AG04449 (cell line): ENCODE measurements at regions not wholly inside any gene's neighbourhood (a gene's known extent, or its start where the extent isn't known, plus 50 kb on each side); places are given as distances from the start of the nearest gene placed in this dataset.

Experiments
- CTCF ChIA-PET: fragments of 350-600 bp; formaldehyde crosslinking; extraction: SDS; loops from one replicate; lab custom pipeline; 2021; ENCODE audit warnings: antibody characterized with exemption; lab: Yijun Ruan, JAX
- POLR2A ChIA-PET: fragments of 400-600, 350-600 bp; formaldehyde crosslinking; extraction: SDS; loops from one replicate; lab custom pipeline; 2020; ENCODE audit warnings: antibody characterized with exemption, inconsistent platforms; lab: Yijun Ruan, JAX
- DNase-seq: peaks from one replicate; pipeline ENCODE4 v3.0.0-alpha.2; 2010; ENCODE audit warnings: low read depth, low spot score
- H3K4me3 ChIP-seq: 2 replicates; pipeline ENCODE4 v1.5.1; 2011; ENCODE audit warnings: low read depth, mild to moderate bottlenecking, control low read depth, low read length
- CTCF ChIP-seq: IDR thresholded peaks from one replicate; pipeline ENCODE4 v1.5.1; 2011; ENCODE audit warnings: mild to moderate bottlenecking, moderate library complexity, low read length, control low read depth, inconsistent platforms; ENCODE audit not compliant: insufficient read depth; ENCODE audit errors: missing control alignments

- TF ChIP-seq CTCF = no peak
- DNase-seq = no peak
- no peak overlapping the region for H3K4me3 ChIP-seq
- ChIA-PET POLR2A (no interaction called here), CTCF (interaction anchor here (0.7 kb wide), 1 partner anchor 34 kb away, joined by 3 read pairs; no protein-coding TSS in a partner anchor)
Measured at GRCh38 chr10:35909121-35909720, 267.1 kb upstream of the FZD8 start.

- no peak for DNase-seq
- ChIA-PET CTCF (no interaction called here), POLR2A (no interaction called here)
- TF ChIP-seq CTCF = no peak
- no peak overlapping the region for H3K4me3 ChIP-seq
Measured at GRCh38 chr10:35908451-35908850, 266.4 kb upstream of the FZD8 start.

- POLR2A ChIA-PET = no interaction called here
- no peak overlapping the region for H3K4me3 ChIP-seq
- CTCF ChIA-PET = interaction anchor here (0.7 kb wide), 1 partner anchor 11 kb away, joined by 4 read pairs; no protein-coding TSS in a partner anchor
Measured at GRCh38 chr10:35907548-35907947, 265.5 kb upstream of the FZD8 start.

DNA sequence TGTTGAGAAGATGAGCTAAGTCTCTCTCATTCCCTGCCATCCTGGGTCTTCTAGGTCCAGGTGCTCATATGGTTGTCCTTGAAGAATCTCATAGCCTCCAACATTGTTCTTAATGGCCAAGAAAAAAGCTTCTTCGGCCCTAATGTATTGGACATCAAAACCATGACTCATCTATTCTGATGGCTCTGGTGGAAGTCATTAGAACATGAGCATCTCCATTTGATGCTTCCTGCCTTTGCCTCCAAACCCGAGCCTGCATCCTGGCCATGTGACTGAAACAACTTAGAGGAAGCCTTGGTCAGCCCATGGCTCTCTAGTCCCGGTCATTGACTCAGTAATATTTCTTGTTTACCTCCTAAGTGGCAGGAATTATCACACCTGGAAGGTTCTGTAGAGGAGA lies 264.1 kb upstream of the FZD8 start:
- TF ChIP-seq CTCF = no peak
- H3K4me3 ChIP-seq = no peak overlapping the region
- no peak for DNase-seq
- ChIA-PET POLR2A (no interaction called here), CTCF (no interaction called here)

More at GRCh38 chr10:35907548-35907947, 265.5 kb upstream of the FZD8 start:
- no peak for TF ChIP-seq CTCF
- no peak for DNase-seq

GRCh38 chr10:35903021-35903420 lies 260.9 kb upstream of the FZD8 start:
- no peak overlapping the region for H3K4me3 ChIP-seq
- ChIA-PET POLR2A (no interaction called here), CTCF (no interaction called here)
- no peak for TF ChIP-seq CTCF
- no peak for DNase-seq

- DNase-seq = no peak
- ChIA-PET POLR2A (no interaction called here), CTCF (no interaction called here)
- TF ChIP-seq CTCF = no peak
- H3K4me3 ChIP-seq = no peak overlapping the region
Measured at GRCh38 chr10:35898716-35899440, 256.8 kb upstream of the FZD8 start.
